ENCODE measurements at regions not wholly inside any gene's neighbourhood (a gene's known extent, or its start where the extent isn't known, plus 50 kb on each side); places are given as distances from the start of the nearest gene placed in this dataset.

DNA sequence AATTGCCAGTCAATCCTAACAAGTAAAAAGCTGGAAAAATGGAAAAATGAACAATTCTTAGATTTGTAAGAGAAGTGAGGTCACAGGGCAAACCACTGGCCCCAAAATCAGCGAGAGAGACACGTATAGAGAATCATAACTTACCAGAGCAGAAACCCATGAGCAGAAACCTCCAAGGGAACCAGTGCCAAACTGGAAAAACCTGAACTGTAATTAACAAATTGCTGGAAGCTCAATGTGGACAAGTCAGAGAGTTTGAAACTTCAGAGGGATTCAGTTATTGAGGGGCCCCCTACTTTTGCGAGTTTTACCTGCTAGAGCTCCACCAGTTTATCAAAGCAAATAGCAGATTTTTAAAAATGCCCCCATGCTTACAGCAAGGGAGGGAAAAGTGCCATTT is 119.0 kb downstream of the C7orf25 start:
- DNase-seq (ENCODE audit: low read depth in 1 of 2, low spot score in 2 of 2) (no peak), FAIRE-seq (no peak)
- Histone ChIP-seq H2BK15ac (ENCODE audit: low read length) (no peak overlapping the region), H2BK120ac (replicated peaks; ENCODE audit: low read depth, low read length) (no peak overlapping the region), H3K9ac (replicated peaks in 1 of 4; ENCODE audit: extremely low read depth in 1 of 4, low read depth in 3 of 4, low read length in 3 of 4) (no peak overlapping the region), H3K4ac (replicated peaks; ENCODE audit: insufficient read length, low read depth, low read length) (no peak overlapping the region), H3K36me3 (ENCODE audit: control insufficient read depth in 2 of 4, insufficient read depth in 4 of 4, low read length in 3 of 4) (no peaks in the 10 kb centered on the region), H3K23ac (ENCODE audit: insufficient read length) (no peak overlapping the region), H3K27me3 (replicated peaks in 1 of 4; ENCODE audit: control insufficient read depth in 3 of 4, extremely low read depth in 1 of 4, insufficient read depth in 3 of 4, low read length in 3 of 4) (no peaks in the 10 kb centered on the region), H3K56ac (replicated peaks; ENCODE audit: insufficient read length, low read depth, low read length) (no peak overlapping the region), H4K8ac (ENCODE audit: extremely low read depth, insufficient read depth, low read length) (no peak overlapping the region), H2BK5ac (ENCODE audit: low read depth, low read length) (no peak overlapping the region), H3K27ac (ENCODE audit: low read depth, low read length) (no peak overlapping the region), H2AFZ (ENCODE audit: low read length) (0 out of 2 replicates have a peak overlapping the region, but pooled peaks have one; percentile 24), H4K5ac (ENCODE audit: insufficient read length, low read depth, low read length) (no peak overlapping the region), H4K20me1 (replicated peaks in 1 of 2; ENCODE audit: control insufficient read depth in 1 of 2, insufficient read depth in 2 of 2, low read length in 2 of 2) (no peaks in the 10 kb centered on the region), H3K79me2 (ENCODE audit: control insufficient read depth in 1 of 2, insufficient read depth in 2 of 2, low read length in 2 of 2) (no peaks in the 10 kb centered on the region), H3K4me3 (ENCODE audit: extremely low read depth in 1 of 4, insufficient read depth in 2 of 4, low read depth in 3 of 4, low read length in 4 of 4) (no peak overlapping the region), H3K23me2 (ENCODE audit: low read depth, low read length) (no peaks in the 10 kb centered on the region), H2AK5ac (ENCODE audit: low read depth, low read length) (no peak overlapping the region), H3K9me3 (ENCODE audit: insufficient read depth in 2 of 2, low read depth in 1 of 2, low read length in 1 of 2) (peaks cover 0 to 2% of the 10 kb centered on the region in 2 experiments; a peak in 1 of 4 replicates), H3K14ac (ENCODE audit: insufficient read length) (no peak overlapping the region), H3K4me1 (replicated peaks in 1 of 4; ENCODE audit: control insufficient read depth in 3 of 4, insufficient read depth in 4 of 4, low read length in 3 of 4) (no peaks in the 10 kb centered on the region), H4K91ac (replicated peaks; ENCODE audit: insufficient read length, low read length) (no peak overlapping the region), H3K18ac (ENCODE audit: extremely low read depth, low read length) (no peak overlapping the region), H2BK20ac (ENCODE audit: low read length) (no peak overlapping the region), H2BK12ac (ENCODE audit: low read depth, low read length) (no peak overlapping the region), H3K4me2 (ENCODE audit: insufficient read depth in 1 of 2, low read depth in 2 of 2, low read length in 2 of 2) (no peak overlapping the region), H3K79me1 (ENCODE audit: low read depth, low read length) (no peaks in the 10 kb centered on the region)
- TF ChIP-seq, protein P1, sequence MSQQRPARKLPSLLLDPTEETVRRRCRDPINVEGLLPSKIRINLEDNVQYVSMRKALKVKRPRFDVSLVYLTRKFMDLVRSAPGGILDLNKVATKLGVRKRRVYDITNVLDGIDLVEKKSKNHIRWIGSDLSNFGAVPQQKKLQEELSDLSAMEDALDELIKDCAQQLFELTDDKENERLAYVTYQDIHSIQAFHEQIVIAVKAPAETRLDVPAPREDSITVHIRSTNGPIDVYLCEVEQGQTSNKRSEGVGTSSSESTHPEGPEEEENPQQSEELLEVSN (IDR thresholded peaks at IDR 0.05): no peak
- no peak for TF ChIP-seq CBX8 (IDR thresholded peaks at IDR 0.05; ENCODE audit: borderline replicate concordance, low read depth, low read length)
- 91% methylated on average over 3 of the region's 3 CpGs; no CpG with 5 or more reads in 1 of the 2 experiments for WGBS, 2 experiments (ENCODE audit: extremely low coverage in 1 of 2, insufficient coverage in 1 of 2, insufficient read length in 1 of 2, insufficient replicate concordance in 2 of 2, low coverage in 1 of 2, low lambda C conversion rate in 2 of 2, missing lambda C conversion rate in 1 of 2)
- ChIA-PET CTCF (ENCODE audit: partially characterized antibody) (interaction anchor here (0.9 kb wide), 1 partner anchor 38 kb away, joined by 3 read pairs; no protein-coding TSS in a partner anchor), POLR2A (ENCODE audit: partially characterized antibody) (no interaction called here)

Measured in H1 (cell line).